Thymus (tissue), 11 donors: ENCODE measurements at regions not wholly inside any gene's neighbourhood (a gene's known extent, or its start where the extent isn't known, plus 50 kb on each side); places are given as distances from the start of the nearest gene placed in this dataset.

Source experiments
- DNase-seq, 9 donors: peaks; one replicate each; pipeline ENCODE4 v3.0.0-alpha.2; 2013; ENCODE audit warnings: low spot score in 9 of 9, low read depth in 6 of 9, missing footprints in 1 of 9
- H3K27ac ChIP-seq, 2 donors: one replicate each; pipeline ENCODE4 v1.5.1; 2013; ENCODE audit warnings: control low read depth in 1 of 2, low read depth in 1 of 2, low read length in 1 of 2, mild to moderate bottlenecking in 1 of 2, moderate library complexity in 1 of 2
- H3K27me3 ChIP-seq, 2 donors: one replicate each; pipeline ENCODE4 v1.5.1; 2013; ENCODE audit warnings: low read length in 1 of 2; ENCODE audit not compliant: control insufficient read depth in 2 of 2, insufficient read depth in 1 of 2
- H3K36me3 ChIP-seq, 2 donors: one replicate each; pipeline ENCODE4 v1.5.1; 2013; ENCODE audit warnings: low read length in 1 of 2, mild to moderate bottlenecking in 1 of 2, moderate library complexity in 1 of 2; ENCODE audit not compliant: control insufficient read depth in 2 of 2, insufficient read depth in 2 of 2
- H3K4me1 ChIP-seq, 2 donors: one replicate each; pipeline ENCODE4 v1.5.1; 2013; ENCODE audit warnings: low read length in 2 of 2; ENCODE audit not compliant: control insufficient read depth in 2 of 2, insufficient read depth in 2 of 2
- H3K4me3 ChIP-seq, 2 donors: one replicate each; pipeline ENCODE4 v1.5.1; 2013; ENCODE audit warnings: low read length in 2 of 2, control low read depth in 1 of 2, mild to moderate bottlenecking in 1 of 2
- H3K9me3 ChIP-seq, 2 donors: one replicate each; pipeline ENCODE4 v1.5.1; 2013; ENCODE audit warnings: low read length in 1 of 2, mild to moderate bottlenecking in 1 of 2; ENCODE audit not compliant: control insufficient read depth in 2 of 2, insufficient read depth in 1 of 2
- WGBS: extraction: QIAGEN DNeasy Blood & Tissue Kit; methylation state at CpG from one replicate; pipeline ENCODE4 v1.1.7; 2013; 5-methylcytosine and 5-hydroxymethylcytosine counted together
- donor health status: healthy.

DNA sequence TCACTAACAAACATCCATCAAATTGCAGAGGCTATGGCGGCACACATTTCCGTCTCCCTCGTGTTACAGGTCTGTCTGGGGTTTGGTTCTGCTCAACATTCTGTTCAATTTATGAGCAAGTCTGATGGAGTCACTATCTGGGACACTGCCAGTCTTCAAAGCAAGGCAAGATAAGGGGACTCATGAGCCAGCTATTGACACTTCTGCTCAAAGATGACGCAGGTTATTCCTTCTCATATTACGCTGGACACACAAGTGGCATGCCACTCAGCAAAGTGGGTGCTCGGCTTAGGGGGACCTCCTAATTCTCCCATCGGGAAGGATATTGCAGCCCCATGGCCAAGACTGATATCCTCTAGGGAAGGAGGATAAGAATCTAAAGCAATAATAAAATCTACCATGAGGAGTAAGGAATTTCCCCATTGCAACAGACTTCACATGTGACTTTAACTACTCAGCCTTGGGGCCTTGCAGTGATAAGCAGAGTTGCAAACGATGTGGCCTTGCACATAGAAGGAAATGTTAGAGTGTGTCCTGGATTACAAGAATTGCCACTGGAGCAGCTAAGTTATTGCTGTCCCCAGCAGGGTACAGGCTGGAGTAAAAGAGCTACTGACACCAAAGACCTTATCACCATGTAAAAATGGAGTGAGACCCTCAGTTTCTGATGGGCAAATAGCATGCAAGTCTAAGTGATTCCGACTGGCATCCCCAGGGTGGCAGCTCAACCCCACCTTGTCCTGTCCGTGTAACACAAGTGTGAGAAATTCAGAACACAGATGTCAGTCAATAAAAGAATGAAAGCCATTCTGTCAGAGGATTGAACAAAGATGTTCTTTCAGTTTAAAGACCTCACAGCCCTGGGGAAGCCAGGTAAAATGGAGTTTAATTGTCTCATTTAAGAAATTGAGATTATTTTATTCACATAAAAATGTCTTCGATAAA lies 306.1 kb downstream of the IRS2 start:
- Histone ChIP-seq H3K27me3 (no peaks in the 10 kb centered on the region), H3K36me3 (no peaks in the 10 kb centered on the region), H3K4me1 (no peaks in the 10 kb centered on the region), H3K27ac (no peak overlapping the region), H3K4me3 (no peak overlapping the region), H3K9me3 (no peaks in the 10 kb centered on the region)
- WGBS: 88% methylated on average over 11 of the region's 11 CpGs
- no peak for DNase-seq

DNA sequence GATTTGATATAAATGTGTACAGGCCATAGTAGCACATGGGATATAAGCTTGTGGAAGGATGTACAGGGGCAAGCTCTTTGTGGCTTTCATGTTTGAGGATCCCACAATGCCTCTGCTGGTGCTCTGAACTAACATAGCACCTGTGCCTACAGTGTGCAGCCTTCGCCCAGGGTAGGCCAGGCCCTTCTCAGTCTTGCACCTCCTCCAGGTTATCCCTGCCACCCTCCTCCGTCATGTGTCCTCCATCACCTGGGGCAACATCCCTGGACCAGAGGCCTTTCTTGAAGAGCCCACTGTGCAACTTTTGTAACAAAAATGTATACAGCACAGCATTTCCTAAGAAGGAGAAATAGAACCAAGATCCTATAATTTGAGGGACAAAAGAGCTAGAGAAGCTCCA lies 306.8 kb downstream of the IRS2 start:
- Histone ChIP-seq H3K36me3 (no peaks in the 10 kb centered on the region), H3K27ac (no peak overlapping the region), H3K9me3 (no peaks in the 10 kb centered on the region), H3K27me3 (no peaks in the 10 kb centered on the region), H3K4me3 (no peak overlapping the region), H3K4me1 (no peaks in the 10 kb centered on the region)
- no peak for DNase-seq
- 96% methylated on average over 2 of the region's 2 CpGs for WGBS

- Histone ChIP-seq H3K4me1 (no peaks in the 10 kb centered on the region), H3K27ac (no peak overlapping the region), H3K9me3 (no peaks in the 10 kb centered on the region), H3K4me3 (no peak overlapping the region), H3K36me3 (no peaks in the 10 kb centered on the region), H3K27me3 (no peaks in the 10 kb centered on the region)
- 86% methylated on average over 5 of the region's 5 CpGs for WGBS
- no peak for DNase-seq
Observed at GRCh38 chr13:109476001-109476400, 310.4 kb downstream of the IRS2 start.

DNA sequence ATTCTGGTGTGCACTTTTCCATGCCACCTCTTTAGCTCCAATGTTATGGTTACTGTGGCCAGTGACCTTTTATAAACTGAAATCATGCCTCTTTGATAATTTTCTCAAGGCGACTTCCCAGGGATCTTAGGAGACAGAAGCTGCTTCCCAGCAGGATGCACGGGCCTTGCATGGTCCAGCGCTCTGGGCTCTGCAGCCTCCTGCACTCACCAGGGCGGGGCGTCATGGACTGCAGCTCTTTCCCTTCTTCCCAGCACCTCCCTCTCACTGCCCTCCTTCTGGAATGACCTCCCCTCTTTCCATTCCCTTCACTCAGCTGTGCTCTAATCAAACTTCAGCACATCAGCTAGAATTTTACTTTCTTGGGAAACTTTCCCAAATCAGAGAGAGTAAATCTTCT lies 318.3 kb downstream of the IRS2 start:
- Histone ChIP-seq H3K27ac (no peak overlapping the region), H3K27me3 (no peaks in the 10 kb centered on the region), H3K36me3 (no peaks in the 10 kb centered on the region), H3K9me3 (no peaks in the 10 kb centered on the region), H3K4me3 (no peak overlapping the region), H3K4me1 (no peaks in the 10 kb centered on the region)
- 56% methylated on average over 5 of the region's 5 CpGs for WGBS
- DNase-seq: no peak

DNA sequence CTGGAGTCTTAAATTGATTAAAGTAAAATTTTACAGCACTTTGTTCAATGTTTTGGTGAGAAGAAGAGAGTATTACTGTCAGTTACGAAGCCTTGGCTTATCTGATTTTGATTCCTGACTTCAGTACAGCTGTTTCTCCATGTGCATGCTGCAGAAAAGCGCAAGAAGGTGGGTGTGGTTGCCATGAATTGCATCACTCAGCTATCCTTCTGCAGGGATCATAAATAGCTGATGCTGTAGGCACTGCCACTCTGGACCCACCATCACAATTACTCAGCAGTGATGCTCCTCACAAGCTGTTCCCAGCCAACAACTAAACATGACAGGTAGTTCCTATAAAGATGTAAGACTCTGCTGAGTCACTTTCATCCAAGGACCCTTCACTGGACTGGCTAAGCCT lies 321.2 kb downstream of the IRS2 start:
- no peaks in the 10 kb centered on the region for H3K27me3 ChIP-seq
- no peaks in the 10 kb centered on the region for H3K9me3 ChIP-seq
- 94% methylated on average over 2 of the region's 2 CpGs for WGBS

GRCh38 chr13:109454167-109454917 lies 332.0 kb downstream of the IRS2 start:
- Histone ChIP-seq H3K27me3 (no peaks in the 10 kb centered on the region), H3K4me1 (no peaks in the 10 kb centered on the region), H3K9me3 (peaks cover 0 to 5% of the 10 kb centered on the region in 2 donors), H3K4me3 (no peak overlapping the region), H3K27ac (no peak overlapping the region), H3K36me3 (no peaks in the 10 kb centered on the region)
- WGBS: 94% methylated on average over 4 of the region's 4 CpGs
- DNase-seq: no peak

More for the DNA sequence above, 321.2 kb downstream of the IRS2 start:
- no peaks in the 10 kb centered on the region for H3K36me3 ChIP-seq
- no peaks in the 10 kb centered on the region for H3K4me1 ChIP-seq
- no peak overlapping the region for H3K4me3 ChIP-seq
- no peak overlapping the region for H3K27ac ChIP-seq
- DNase-seq: no peak

DNA sequence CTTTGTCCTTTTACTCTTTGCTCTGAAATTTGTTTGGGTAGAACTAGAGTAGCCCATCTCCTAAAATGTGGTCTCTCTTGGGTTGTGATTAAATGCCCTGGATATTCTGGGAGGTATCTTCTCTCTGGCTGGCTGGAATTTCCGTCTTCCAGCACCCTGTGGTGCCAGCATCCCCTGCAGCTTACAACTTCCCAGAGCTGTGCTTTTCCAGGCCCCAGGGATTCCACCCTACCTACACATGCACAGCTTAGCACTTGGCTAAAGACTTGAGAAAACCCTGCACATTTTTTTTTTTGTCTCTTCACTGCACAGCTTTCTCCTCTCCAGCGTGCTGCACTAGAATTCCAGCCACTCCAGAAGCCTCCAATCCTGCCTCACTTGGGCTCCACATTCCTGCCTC lies 334.7 kb downstream of the IRS2 start:
- 79% methylated on average over 2 of the region's 2 CpGs for WGBS
- Histone ChIP-seq H3K4me1 (no peaks in the 10 kb centered on the region), H3K36me3 (no peaks in the 10 kb centered on the region), H3K27ac (no peak overlapping the region), H3K27me3 (no peaks in the 10 kb centered on the region), H3K9me3 (peaks cover 0 to 5% of the 10 kb centered on the region in 2 donors), H3K4me3 (no peak overlapping the region)
- no peak for DNase-seq

DNA sequence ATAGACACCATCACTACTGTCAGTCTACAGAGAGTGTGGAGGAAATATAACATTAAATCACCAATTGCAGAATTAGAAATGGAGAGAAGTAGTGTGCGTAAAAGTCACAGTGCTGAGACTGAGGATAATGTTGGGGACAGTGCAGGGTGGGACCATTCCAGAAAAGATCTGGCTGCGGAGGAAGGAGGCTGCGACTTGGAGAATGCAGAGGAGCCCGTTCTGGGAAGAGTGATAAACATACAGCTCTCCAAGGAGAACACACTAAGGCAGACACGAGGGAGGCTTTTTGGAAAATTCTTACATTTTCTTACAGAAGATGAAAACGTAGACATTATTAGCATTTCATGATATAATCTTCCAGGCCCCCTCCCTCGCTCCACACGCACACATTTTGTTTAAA lies 337.8 kb downstream of the IRS2 start:
- Histone ChIP-seq H3K27me3 (no peaks in the 10 kb centered on the region), H3K4me1 (no peaks in the 10 kb centered on the region), H3K4me3 (no peak overlapping the region), H3K27ac (no peak overlapping the region), H3K36me3 (no peaks in the 10 kb centered on the region), H3K9me3 (no peaks in the 10 kb centered on the region)
- no peak for DNase-seq
- 89% methylated on average over 8 of the region's 8 CpGs for whole genome bisulfite sequencing

DNA sequence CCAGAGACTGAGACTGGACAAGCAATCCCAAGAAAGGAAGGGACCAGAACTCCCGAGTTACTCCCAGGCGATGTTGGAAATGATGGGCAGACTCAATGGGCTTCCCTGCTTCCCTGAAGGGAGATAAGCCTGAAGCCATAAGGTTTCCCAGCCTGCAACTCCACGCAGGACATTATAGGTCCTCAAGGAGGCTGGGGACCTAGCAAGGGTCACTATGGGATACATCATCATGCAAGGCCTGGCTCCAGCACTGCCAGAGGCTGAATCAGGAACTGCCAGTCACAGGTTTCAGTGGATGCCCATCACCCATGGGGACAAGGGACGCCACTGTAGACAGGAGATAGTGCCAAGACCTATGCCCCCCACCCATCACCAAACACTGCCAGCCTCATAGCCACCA lies 338.7 kb downstream of the IRS2 start:
- no peaks in the 10 kb centered on the region for H3K9me3 ChIP-seq
- no peaks in the 10 kb centered on the region for H3K4me1 ChIP-seq
- 96% methylated on average over 4 of the region's 4 CpGs for WGBS
- no peaks in the 10 kb centered on the region for H3K27me3 ChIP-seq
- H3K4me3 ChIP-seq: no peak overlapping the region
- no peak for DNase-seq
- H3K36me3 ChIP-seq: no peaks in the 10 kb centered on the region
- H3K27ac ChIP-seq: no peak overlapping the region
